AG09309 (cell line): ENCODE measurements at regions not wholly inside any gene's neighbourhood (a gene's known extent, or its start where the extent isn't known, plus 50 kb on each side); places are given as distances from the start of the nearest gene placed in this dataset.

Source experiments
- DNase-seq: peaks from one replicate; pipeline ENCODE4 v3.0.0-alpha.2; 2010; ENCODE audit warnings: low read depth
- H3K4me3 ChIP-seq: 2 replicates; pipeline ENCODE4 v1.5.1; 2011; ENCODE audit warnings: mild to moderate bottlenecking, low read depth, low read length, moderate library complexity; ENCODE audit not compliant: control insufficient read depth
- TF ChIP-seq, protein P1 (sequence below): IDR thresholded peaks from 2 replicates; pipeline ENCODE4 v1.5.1; 2011; ENCODE audit warnings: mild to moderate bottlenecking, low read depth, low read length, inconsistent platforms; ENCODE audit not compliant: insufficient read depth, control insufficient read depth; ENCODE audit errors: missing control alignments

DNA sequence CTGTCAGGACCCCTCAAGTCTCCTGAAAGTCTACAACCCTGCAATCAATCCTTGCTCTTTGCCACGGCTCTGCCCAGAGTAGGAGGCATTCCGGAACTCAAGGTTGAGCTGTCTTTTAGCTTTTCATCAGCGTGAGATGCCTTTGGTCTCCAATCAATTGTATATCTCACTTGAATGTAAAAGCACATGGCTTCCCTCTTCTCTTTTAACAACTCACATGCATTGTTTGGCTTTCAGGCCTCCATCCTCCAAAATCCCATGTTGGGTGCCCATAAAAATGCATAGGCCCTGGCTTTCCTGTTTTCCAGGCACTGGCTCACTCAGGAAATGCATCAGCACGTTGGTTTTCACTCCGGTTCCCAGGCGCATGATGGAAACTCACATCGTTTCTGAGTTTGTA, 64.0 kb upstream of the FOXF1 start:
- no peak overlapping the region for H3K4me3 ChIP-seq
- TF ChIP-seq, protein P1, sequence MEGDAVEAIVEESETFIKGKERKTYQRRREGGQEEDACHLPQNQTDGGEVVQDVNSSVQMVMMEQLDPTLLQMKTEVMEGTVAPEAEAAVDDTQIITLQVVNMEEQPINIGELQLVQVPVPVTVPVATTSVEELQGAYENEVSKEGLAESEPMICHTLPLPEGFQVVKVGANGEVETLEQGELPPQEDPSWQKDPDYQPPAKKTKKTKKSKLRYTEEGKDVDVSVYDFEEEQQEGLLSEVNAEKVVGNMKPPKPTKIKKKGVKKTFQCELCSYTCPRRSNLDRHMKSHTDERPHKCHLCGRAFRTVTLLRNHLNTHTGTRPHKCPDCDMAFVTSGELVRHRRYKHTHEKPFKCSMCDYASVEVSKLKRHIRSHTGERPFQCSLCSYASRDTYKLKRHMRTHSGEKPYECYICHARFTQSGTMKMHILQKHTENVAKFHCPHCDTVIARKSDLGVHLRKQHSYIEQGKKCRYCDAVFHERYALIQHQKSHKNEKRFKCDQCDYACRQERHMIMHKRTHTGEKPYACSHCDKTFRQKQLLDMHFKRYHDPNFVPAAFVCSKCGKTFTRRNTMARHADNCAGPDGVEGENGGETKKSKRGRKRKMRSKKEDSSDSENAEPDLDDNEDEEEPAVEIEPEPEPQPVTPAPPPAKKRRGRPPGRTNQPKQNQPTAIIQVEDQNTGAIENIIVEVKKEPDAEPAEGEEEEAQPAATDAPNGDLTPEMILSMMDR: no peak
- DNase-seq: no peak

DNA sequence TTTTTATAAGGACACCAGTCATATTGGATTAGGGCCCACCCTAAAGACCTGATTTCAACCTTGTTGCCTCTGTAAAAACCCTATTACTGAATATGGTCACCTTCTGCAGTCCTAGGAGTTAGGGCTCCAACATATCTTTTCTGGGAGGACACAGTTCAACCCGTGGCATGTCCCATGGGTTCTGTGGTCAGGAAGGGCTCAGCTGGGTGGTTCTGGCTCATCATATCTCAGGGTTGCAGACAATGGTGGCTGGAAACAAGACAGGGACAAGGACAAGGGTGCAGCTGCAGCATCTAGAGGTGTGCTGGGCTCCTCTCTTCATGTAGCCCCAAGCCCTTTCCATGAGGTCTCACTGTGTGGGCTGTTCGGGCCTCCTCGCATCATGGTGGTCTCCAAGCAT, 63.1 kb upstream of the FOXF1 start:
- no peak for DNase-seq
- no peak overlapping the region for H3K4me3 ChIP-seq
- TF ChIP-seq, protein P1: no peak

DNA sequence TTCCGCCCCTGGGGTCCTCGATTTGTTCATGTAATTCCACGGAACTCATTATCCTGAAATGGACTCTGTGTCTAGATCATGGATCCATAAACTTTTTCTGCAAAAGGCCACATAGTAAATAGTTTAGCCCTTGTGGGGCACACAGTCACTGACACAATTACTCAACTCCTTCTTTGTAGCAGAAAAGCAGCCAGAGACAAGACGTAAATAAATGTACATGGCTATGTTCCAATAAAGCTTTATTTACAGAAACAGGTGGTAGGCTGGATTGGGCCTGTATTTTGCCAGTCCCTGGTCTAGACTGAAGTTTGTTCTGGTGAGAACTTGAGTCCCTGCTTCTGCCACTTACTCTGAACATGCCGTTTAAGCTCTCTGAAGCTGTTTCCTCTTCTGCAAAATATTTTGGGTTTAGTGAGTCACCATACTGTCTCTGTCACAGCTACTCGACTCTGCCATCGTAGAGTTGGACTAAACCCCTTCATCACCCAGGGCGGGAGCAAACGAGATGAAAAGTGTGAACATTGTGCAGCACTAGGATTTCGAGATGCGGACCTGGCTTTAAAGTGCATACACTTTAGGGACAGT, 61.9 kb upstream of the FOXF1 start:
- TF ChIP-seq, protein P1: no peak
- DNase-seq: no peak
- H3K4me3 ChIP-seq: no peak overlapping the region

DNA sequence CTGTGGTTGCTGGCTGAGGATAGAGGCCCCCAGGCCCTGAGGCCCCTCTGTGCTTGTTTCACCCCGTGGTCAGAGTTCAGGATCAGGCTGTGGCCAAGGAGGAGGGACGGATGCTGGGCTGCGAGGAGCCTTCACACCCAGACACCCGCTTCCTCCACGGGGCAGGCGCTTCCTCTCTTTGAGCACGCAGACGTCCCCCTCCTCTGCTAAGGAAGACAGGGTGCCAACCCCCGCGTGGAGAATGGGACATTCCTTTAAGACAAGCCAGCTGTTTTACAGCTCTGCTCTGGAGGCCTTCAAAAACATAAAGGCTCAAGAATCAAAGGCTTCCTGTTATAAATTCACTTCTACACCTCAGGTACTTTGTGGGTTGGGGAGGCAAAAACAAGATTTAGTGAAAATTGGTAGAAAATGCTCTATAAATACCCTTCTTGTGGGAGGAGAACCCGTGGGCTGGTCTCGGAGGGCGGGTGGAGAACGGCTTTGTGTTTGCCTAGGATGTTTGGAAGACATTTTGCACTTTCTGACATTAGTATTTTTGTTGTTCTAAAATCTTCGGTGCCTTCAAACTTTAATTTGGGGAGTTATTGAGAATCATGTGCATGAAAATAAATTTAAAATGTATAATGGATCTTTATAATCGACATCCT, 60.8 kb upstream of the FOXF1 start:
- TF ChIP-seq, protein P1: no peak
- H3K4me3 ChIP-seq: no peak overlapping the region
- DNase-seq: no peak

DNA sequence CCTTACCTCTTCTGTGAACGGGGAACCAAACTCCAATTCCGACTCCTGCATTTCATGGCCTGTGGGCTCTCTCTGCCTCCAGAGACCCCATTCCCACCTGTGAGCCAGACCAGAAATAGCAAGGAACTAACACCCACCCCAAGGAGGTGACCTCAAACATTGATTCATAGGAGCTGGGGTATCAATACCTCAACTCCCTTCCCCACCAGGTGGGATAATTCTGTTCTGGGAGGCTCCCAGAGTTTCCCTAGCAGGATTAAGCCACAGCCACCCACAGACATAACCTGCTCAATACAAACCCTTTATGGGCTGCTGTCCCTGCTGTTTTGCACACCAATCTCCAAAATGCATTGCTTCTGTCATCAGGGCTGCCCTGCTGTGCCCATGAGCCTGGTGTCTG, 59.6 kb upstream of the FOXF1 start:
- TF ChIP-seq, protein P1: no peak

DNA sequence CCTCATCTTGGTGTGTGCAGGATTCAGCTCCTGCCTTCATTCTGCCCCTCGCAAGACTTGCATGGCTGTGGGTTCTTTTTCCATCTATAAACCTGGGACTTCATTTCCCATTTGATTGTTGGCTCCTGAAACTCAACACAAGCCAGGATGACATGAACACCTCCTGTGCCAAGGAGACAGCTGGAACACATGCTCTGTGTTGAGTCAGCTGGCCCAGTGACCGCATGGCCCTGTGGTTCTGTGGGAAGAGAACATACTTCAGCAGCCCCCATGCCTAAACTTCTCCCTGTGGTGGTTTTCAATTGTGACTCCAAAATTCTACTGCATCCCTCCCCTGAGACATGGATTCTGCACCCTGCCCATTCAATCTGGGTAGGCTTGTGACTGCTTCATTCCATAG, 57.9 kb upstream of the FOXF1 start:
- no peak overlapping the region for H3K4me3 ChIP-seq
- TF ChIP-seq, protein P1: no peak
- DNase-seq: no peak

More for the DNA sequence above, 59.6 kb upstream of the FOXF1 start:
- H3K4me3 ChIP-seq: no peak overlapping the region
- no peak for DNase-seq
